HG03460 (cell line): ENCODE measurements at regions not wholly inside any gene's neighbourhood (a gene's known extent, or its start where the extent isn't known, plus 50 kb on each side); places are given as distances from the start of the nearest gene placed in this dataset.
"Not testable (repeated sequence)": the region's sequence is repeated elsewhere in the genome, so short reads cannot be mapped to it uniquely, and the experiment has no call there.

Experiments
- ATAC-seq: cut with Tn5 transposase; IDR thresholded peaks from one replicate; pipeline ENCODE4 v1.9.1; 2021; ENCODE audit not compliant: unreplicated experiment

GRCh38 chr3:34053626-34054025 is 255.2 kb downstream of the PDCD6IP start:
- ATAC-seq = no peak

GRCh38 chr3:34056181-34056910 is 257.9 kb downstream of the PDCD6IP start:
- peak; percentile 10 for ATAC-seq

- ATAC-seq = peak; percentile 93
Observed at GRCh38 chr3:34056951-34057390, 258.5 kb downstream of the PDCD6IP start.

- not testable (repeated sequence) for ATAC-seq
Observed at GRCh38 chr3:34060995-34061394, 262.6 kb downstream of the PDCD6IP start.

- no peak for ATAC-seq
Observed at GRCh38 chr3:34065901-34066300, 267.5 kb downstream of the PDCD6IP start.

GRCh38 chr3:34066328-34066727 is 267.9 kb downstream of the PDCD6IP start:
- ATAC-seq = no peak

GRCh38 chr3:34066999-34067398 is 268.6 kb downstream of the PDCD6IP start:
- ATAC-seq = no peak

- ATAC-seq = no peak
Observed at GRCh38 chr3:34067536-34068051, 269.2 kb downstream of the PDCD6IP start.

GRCh38 chr3:34068505-34068904 is 270.1 kb downstream of the PDCD6IP start:
- ATAC-seq = no peak

- no peak for ATAC-seq
Observed at GRCh38 chr3:34070831-34071585, 272.6 kb downstream of the PDCD6IP start.

GRCh38 chr3:34072297-34072696 is 273.9 kb downstream of the PDCD6IP start:
- ATAC-seq = no peak

- no peak for ATAC-seq
Observed at GRCh38 chr3:34073111-34073510, 274.7 kb downstream of the PDCD6IP start.

GRCh38 chr3:34073961-34074360 is 275.5 kb downstream of the PDCD6IP start:
- no peak for ATAC-seq

GRCh38 chr3:34075975-34076374 is 277.5 kb downstream of the PDCD6IP start:
- no peak for ATAC-seq

GRCh38 chr3:34077417-34078195 is 279.2 kb downstream of the PDCD6IP start:
- no peak for ATAC-seq

GRCh38 chr3:34078418-34078817 is 280.0 kb downstream of the PDCD6IP start:
- ATAC-seq = no peak

- ATAC-seq = not testable (repeated sequence)
Observed at GRCh38 chr3:34079849-34080248, 281.4 kb downstream of the PDCD6IP start.

GRCh38 chr3:34090379-34090778 is 291.9 kb downstream of the PDCD6IP start:
- not testable (repeated sequence) for ATAC-seq

- no peak for ATAC-seq
Observed at GRCh38 chr3:34090876-34091275, 292.4 kb downstream of the PDCD6IP start.

GRCh38 chr3:34094280-34094679 is 295.9 kb downstream of the PDCD6IP start:
- not testable (repeated sequence) for ATAC-seq

GRCh38 chr3:34102288-34102687 is 303.9 kb downstream of the PDCD6IP start:
- ATAC-seq = no peak
